Fibroblast of lung (primary cell): ENCODE measurements at regions not wholly inside any gene's neighbourhood (a gene's known extent, or its start where the extent isn't known, plus 50 kb on each side); places are given as distances from the start of the nearest gene placed in this dataset.

Source experiments
- DNase-seq, 2 donors: peaks; one replicate each; pipeline versions ENCODE4 v3.0.0 to v3.0.0-alpha.2; 2010; ENCODE audit warnings: low read depth in 2 of 2
- H2AFZ ChIP-seq: 2 replicates; pipeline ENCODE4 v1.5.1; 2012; ENCODE audit warnings: low read length, control low read depth, inconsistent platforms
- H3K27ac ChIP-seq: 2 replicates; pipeline ENCODE4 v1.5.1; 2011; ENCODE audit warnings: low read length, control low read depth; ENCODE audit not compliant: insufficient read depth
- H3K27me3 ChIP-seq: 2 replicates; pipeline ENCODE4 v1.5.1; 2011; ENCODE audit warnings: mild to moderate bottlenecking, low read length; ENCODE audit not compliant: control insufficient read depth, insufficient read depth
- H3K36me3 ChIP-seq: 2 replicates; pipeline ENCODE4 v1.5.1; 2011; ENCODE audit warnings: low read length; ENCODE audit not compliant: control insufficient read depth, insufficient read depth
- H3K4me1 ChIP-seq: 2 replicates; pipeline ENCODE4 v1.5.1; 2011; ENCODE audit warnings: low read length; ENCODE audit not compliant: control insufficient read depth, insufficient read depth; ENCODE audit errors: extremely low read depth
- H3K4me2 ChIP-seq: 2 replicates; pipeline ENCODE4 v1.5.1; 2011; ENCODE audit warnings: low read length, control low read depth; ENCODE audit not compliant: insufficient read depth; ENCODE audit errors: extremely low read depth
- H3K4me3 ChIP-seq, 4 experiments: fragments of 200-600 bp in 1 of 4; sonication (generic) in 1 of 4; replicated peaks in 1 of 4; 2 replicates each; pipeline ENCODE4 v1.5.1; 2011 to 2016; ENCODE audit warnings: low read length in 4 of 4, low read depth in 3 of 4, mild to moderate bottlenecking in 3 of 4, control low read depth in 2 of 4, inconsistent platforms in 1 of 4, mixed read lengths in 1 of 4; ENCODE audit not compliant: insufficient read depth in 1 of 4; ENCODE audit errors: control extremely low read depth in 1 of 4
- H3K79me2 ChIP-seq: 2 replicates; pipeline ENCODE4 v1.5.1; 2012; ENCODE audit warnings: mild to moderate bottlenecking, low read length, inconsistent platforms; ENCODE audit not compliant: control insufficient read depth, insufficient read depth
- H3K9ac ChIP-seq: 2 replicates; pipeline ENCODE4 v1.5.1; 2011; ENCODE audit warnings: mild to moderate bottlenecking, low read length, control low read depth; ENCODE audit not compliant: insufficient read depth
- H3K9me3 ChIP-seq: 2 replicates; pipeline ENCODE4 v1.5.1; 2012; ENCODE audit warnings: low read depth, low read length; ENCODE audit not compliant: control insufficient read depth, insufficient read depth
- H4K20me1 ChIP-seq: 2 replicates; pipeline ENCODE4 v1.5.1; 2011; ENCODE audit warnings: low read length; ENCODE audit not compliant: control insufficient read depth, insufficient read depth; ENCODE audit errors: extremely low read depth
- EZH2 ChIP-seq: IDR thresholded peaks from 2 replicates; pipeline ENCODE4 v1.5.1; 2012; ENCODE audit warnings: low read length, control low read depth, mild to moderate bottlenecking; ENCODE audit errors: missing control alignments
- TF ChIP-seq, protein P1 (sequence below), 2 donors: IDR thresholded peaks in 1 of 2; conservative IDR thresholded peaks in 1 of 2; 1 replicate in 1 of 2; 2 replicates in 1 of 2; pipeline ENCODE4 v1.5.1; 2011 to 2012; ENCODE audit warnings: low read length in 2 of 2, control low read depth in 1 of 2, inconsistent platforms in 1 of 2, low read depth in 1 of 2, mild to moderate bottlenecking in 1 of 2

DNA sequence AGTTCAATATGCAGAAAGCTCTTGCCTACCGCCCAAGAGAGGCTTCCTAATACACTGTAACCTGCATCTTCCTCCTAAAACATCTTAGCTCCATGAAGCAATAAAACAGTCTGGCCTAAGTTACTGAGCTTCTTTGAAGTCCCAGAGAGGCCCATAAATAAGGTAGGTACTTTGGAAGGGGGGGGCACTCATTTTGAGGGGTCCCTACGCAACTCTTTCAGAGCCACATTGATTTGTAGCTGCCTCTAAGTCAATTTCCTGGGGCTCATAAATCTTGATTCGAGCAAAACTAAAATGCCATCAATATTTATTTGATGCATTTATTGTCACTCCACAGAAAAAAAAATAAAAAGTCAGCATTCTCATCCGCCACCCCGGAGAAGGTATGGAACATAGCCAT lies 60.4 kb upstream of the SIX2 start:
- H3K79me2 ChIP-seq = no peaks in the 10 kb centered on the region
- TF ChIP-seq, protein P1, sequence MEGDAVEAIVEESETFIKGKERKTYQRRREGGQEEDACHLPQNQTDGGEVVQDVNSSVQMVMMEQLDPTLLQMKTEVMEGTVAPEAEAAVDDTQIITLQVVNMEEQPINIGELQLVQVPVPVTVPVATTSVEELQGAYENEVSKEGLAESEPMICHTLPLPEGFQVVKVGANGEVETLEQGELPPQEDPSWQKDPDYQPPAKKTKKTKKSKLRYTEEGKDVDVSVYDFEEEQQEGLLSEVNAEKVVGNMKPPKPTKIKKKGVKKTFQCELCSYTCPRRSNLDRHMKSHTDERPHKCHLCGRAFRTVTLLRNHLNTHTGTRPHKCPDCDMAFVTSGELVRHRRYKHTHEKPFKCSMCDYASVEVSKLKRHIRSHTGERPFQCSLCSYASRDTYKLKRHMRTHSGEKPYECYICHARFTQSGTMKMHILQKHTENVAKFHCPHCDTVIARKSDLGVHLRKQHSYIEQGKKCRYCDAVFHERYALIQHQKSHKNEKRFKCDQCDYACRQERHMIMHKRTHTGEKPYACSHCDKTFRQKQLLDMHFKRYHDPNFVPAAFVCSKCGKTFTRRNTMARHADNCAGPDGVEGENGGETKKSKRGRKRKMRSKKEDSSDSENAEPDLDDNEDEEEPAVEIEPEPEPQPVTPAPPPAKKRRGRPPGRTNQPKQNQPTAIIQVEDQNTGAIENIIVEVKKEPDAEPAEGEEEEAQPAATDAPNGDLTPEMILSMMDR (conservative IDR thresholded peaks at IDR 0.05 in 1 of 2, IDR thresholded peaks at IDR 0.05 in 1 of 2; ENCODE audit: low read depth in 1 of 2, low read length in 2 of 2) = no peak
- TF ChIP-seq EZH2 = no peak
- H3K9me3 ChIP-seq = no peaks in the 10 kb centered on the region
- no peak overlapping the region for H2AFZ ChIP-seq
- no peak overlapping the region for H3K27ac ChIP-seq
- H3K4me3 ChIP-seq = no peak overlapping the region
- no peaks in the 10 kb centered on the region for H3K4me1 ChIP-seq
- no peaks in the 10 kb centered on the region for H4K20me1 ChIP-seq
- no peak overlapping the region for H3K9ac ChIP-seq
- no peak overlapping the region for H3K4me2 ChIP-seq
- DNase-seq = no peak
- H3K36me3 ChIP-seq = no peaks in the 10 kb centered on the region
- H3K27me3 ChIP-seq = peaks cover 19% of the 10 kb centered on the region

DNA sequence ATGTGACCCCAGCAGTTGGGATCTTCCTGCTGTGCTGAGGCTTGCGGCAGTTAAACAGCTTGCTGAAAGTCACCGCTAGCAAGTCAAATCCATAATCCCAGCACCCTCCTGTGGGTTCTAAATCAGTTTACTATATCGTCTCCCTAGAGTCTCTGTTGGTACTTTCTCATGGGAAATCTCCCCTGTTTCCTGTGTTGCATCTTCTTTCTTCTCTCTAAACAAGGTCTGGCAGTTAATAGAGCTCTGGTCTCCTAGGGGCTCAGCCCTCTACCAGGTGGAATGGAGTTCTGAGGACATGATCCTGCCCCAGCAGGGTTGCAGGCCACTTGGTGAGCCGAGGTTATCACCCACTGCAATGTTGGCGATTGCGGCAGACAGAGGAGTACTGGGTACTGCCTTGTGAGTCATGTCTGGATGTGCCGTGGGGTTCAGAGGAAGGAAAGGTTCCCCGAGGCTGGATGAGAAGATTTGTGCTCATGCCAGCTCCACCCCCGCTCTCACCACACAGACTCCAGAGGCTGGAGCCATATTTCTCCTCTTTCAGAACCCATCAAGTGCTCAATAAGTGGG lies 59.4 kb upstream of the SIX2 start:
- Histone ChIP-seq H3K4me2 (no peak overlapping the region), H4K20me1 (no peaks in the 10 kb centered on the region), H3K27me3 (peaks cover 19% of the 10 kb centered on the region), H3K9me3 (no peaks in the 10 kb centered on the region), H3K9ac (no peak overlapping the region), H3K4me3 (no peak overlapping the region), H3K4me1 (no peaks in the 10 kb centered on the region), H3K27ac (no peak overlapping the region), H2AFZ (no peak overlapping the region), H3K79me2 (no peaks in the 10 kb centered on the region), H3K36me3 (no peaks in the 10 kb centered on the region)
- no peak for DNase-seq
- TF ChIP-seq, protein P1 (conservative IDR thresholded peaks at IDR 0.05 in 1 of 2, IDR thresholded peaks at IDR 0.05 in 1 of 2; ENCODE audit: low read depth in 1 of 2, low read length in 2 of 2) = no peak
- TF ChIP-seq EZH2 = no peak

DNA sequence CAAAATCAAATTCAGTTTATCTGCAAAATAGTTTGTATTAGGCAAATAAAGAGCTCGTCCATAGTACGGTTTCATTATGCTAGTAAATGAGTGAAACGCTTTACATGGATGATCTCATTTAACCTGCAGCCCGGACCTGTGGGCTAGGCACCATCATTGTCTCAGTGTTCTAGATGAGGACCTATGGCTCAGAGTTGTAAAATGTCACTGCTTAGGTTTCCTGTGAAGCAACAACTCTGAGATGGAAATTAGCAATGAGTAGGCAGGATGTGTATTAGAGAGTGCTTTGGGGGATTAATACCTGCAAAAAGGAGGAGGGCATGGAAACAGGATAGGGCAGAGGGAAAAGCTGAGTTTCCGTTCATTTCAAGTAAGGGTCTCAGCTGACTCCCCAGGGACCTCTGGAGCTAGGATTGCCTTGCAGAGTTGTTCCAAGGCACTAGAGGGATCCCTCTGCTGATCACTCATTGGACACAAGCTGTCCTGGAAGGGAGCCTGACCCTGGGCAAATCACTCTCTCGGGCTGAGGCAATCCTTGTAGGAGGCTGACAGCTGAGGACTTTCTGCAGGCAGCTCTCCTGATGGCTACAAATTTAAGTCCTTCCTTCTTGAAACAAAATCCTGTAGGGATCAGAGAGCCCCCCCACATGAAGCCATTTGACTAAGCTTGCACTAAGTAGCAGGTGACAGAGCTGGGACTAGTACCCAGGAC lies 58.8 kb upstream of the SIX2 start:
- H3K4me2 ChIP-seq = no peak overlapping the region
- H3K4me1 ChIP-seq = no peaks in the 10 kb centered on the region
- no peak overlapping the region for H3K9ac ChIP-seq
- H4K20me1 ChIP-seq = no peaks in the 10 kb centered on the region
- no peaks in the 10 kb centered on the region for H3K9me3 ChIP-seq
- DNase-seq = peak in 1 of 2 donors; percentile 63
- H3K79me2 ChIP-seq = no peaks in the 10 kb centered on the region
- H3K27ac ChIP-seq = no peak overlapping the region
- H3K27me3 ChIP-seq = peaks cover 19% of the 10 kb centered on the region
- TF ChIP-seq EZH2 = no peak
- TF ChIP-seq, protein P1 (conservative IDR thresholded peaks at IDR 0.05 in 1 of 2, IDR thresholded peaks at IDR 0.05 in 1 of 2; ENCODE audit: low read depth in 1 of 2, low read length in 2 of 2) = peak; percentile 3 to 29
- no peaks in the 10 kb centered on the region for H3K36me3 ChIP-seq
- no peak overlapping the region for H3K4me3 ChIP-seq
- no peak overlapping the region for H2AFZ ChIP-seq
